Naive thymus-derived CD4-positive, alpha-beta T cell (primary cell): ENCODE measurements at regions not wholly inside any gene's neighbourhood (a gene's known extent, or its start where the extent isn't known, plus 50 kb on each side); places are given as distances from the start of the nearest gene placed in this dataset.

Source experiments
- ATAC-seq: fragments of 150-1000 bp; cut with Tn5 transposase; 2 replicates; pipeline ENCODE4 v1.10.0; 2021; ENCODE audit warnings: mild to moderate bottlenecking, moderate library complexity
- CTCF ChIA-PET: fragments of 350-600 bp; sonication (Branson Sonifier 250); formaldehyde crosslinking; loops from one replicate; lab custom pipeline; 2021; ENCODE audit warnings: antibody characterized with exemption; lab: Charles Lee
- POLR2A ChIA-PET: fragments of 350-600 bp; sonication (Branson Sonifier 250); formaldehyde crosslinking; loops from one replicate; lab custom pipeline; 2021; ENCODE audit warnings: antibody characterized with exemption, inconsistent platforms; lab: Charles Lee
- DNase-seq, 9 donors: peaks; one replicate each; pipeline versions ENCODE4 v3.0.0 to v3.0.0-alpha.2; 2020 to 2022; ENCODE audit warnings: mixed read lengths in 1 of 9
- H3K27ac ChIP-seq: one replicate; pipeline ENCODE4 v1.7.0; 2013; ENCODE audit warnings: mild to moderate bottlenecking, low read depth, low read length, moderate library complexity
- H3K27me3 ChIP-seq, 2 donors: one replicate each; pipeline ENCODE4 v1.7.0; 2013; ENCODE audit warnings: low read length in 2 of 2, mild to moderate bottlenecking in 2 of 2, moderate library complexity in 2 of 2; ENCODE audit not compliant: control insufficient read depth in 2 of 2, insufficient read depth in 2 of 2
- H3K36me3 ChIP-seq, 3 experiments: 1 replicate in 2 of 3; 2 replicates in 1 of 3; pipeline ENCODE4 v1.7.0; 2013; ENCODE audit warnings: low read length in 3 of 3, mild to moderate bottlenecking in 3 of 3, moderate library complexity in 1 of 3; ENCODE audit not compliant: insufficient read depth in 3 of 3, control insufficient read depth in 2 of 3
- H3K4me1 ChIP-seq, 2 donors: one replicate each; pipeline ENCODE4 v1.7.0; 2013; ENCODE audit warnings: low read length in 2 of 2, mild to moderate bottlenecking in 2 of 2, moderate library complexity in 1 of 2; ENCODE audit not compliant: control insufficient read depth in 2 of 2, insufficient read depth in 2 of 2
- H3K4me3 ChIP-seq: 2 replicates; pipeline ENCODE4 v1.7.0; 2013; ENCODE audit warnings: mild to moderate bottlenecking, low read length
- H3K9me3 ChIP-seq, 3 experiments: 1 replicate in 2 of 3; 2 replicates in 1 of 3; pipeline ENCODE4 v1.7.0; 2013; ENCODE audit warnings: low read length in 3 of 3; ENCODE audit not compliant: control insufficient read depth in 2 of 3
- H3K27ac Mint-ChIP-seq, 9 donors: one replicate each; pipeline ENCODE4 v1.8.0; 2020 to 2022; ENCODE audit warnings: mixed read lengths in 9 of 9, mild to moderate bottlenecking in 8 of 9, moderate library complexity in 5 of 9, inconsistent platforms in 2 of 9
- H3K27me3 Mint-ChIP-seq, 5 donors: one replicate each; pipeline ENCODE4 v1.8.0; 2021 to 2022; ENCODE audit warnings: mixed read lengths in 5 of 5, mild to moderate bottlenecking in 1 of 5
- H3K36me3 Mint-ChIP-seq, 5 donors: one replicate each; pipeline ENCODE4 v1.8.0; 2020 to 2022; ENCODE audit warnings: mixed read lengths in 5 of 5, mild to moderate bottlenecking in 3 of 5, inconsistent platforms in 1 of 5
- H3K4me1 Mint-ChIP-seq, 7 donors: one replicate each; pipeline ENCODE4 v1.8.0; 2020 to 2022; ENCODE audit warnings: mixed read lengths in 7 of 7, mild to moderate bottlenecking in 3 of 7, inconsistent platforms in 1 of 7
- H3K4me3 Mint-ChIP-seq, 10 donors: one replicate each; pipeline ENCODE4 v1.8.0; 2020 to 2022; ENCODE audit warnings: mild to moderate bottlenecking in 10 of 10, mixed read lengths in 10 of 10, moderate library complexity in 6 of 10, inconsistent platforms in 2 of 10
- H3K9me3 Mint-ChIP-seq, 11 donors: one replicate each; pipeline ENCODE4 v1.8.0; 2020 to 2022; ENCODE audit warnings: mixed read lengths in 11 of 11, mild to moderate bottlenecking in 4 of 11, inconsistent platforms in 1 of 11, moderate library complexity in 1 of 11
- intact Hi-C, 2 donors: fragments of 100-400 bp; cut with micrococcal nuclease; formaldehyde crosslinking; loops; one replicate each; pipeline ENCODE4 v1.15.1; 2023

DNA sequence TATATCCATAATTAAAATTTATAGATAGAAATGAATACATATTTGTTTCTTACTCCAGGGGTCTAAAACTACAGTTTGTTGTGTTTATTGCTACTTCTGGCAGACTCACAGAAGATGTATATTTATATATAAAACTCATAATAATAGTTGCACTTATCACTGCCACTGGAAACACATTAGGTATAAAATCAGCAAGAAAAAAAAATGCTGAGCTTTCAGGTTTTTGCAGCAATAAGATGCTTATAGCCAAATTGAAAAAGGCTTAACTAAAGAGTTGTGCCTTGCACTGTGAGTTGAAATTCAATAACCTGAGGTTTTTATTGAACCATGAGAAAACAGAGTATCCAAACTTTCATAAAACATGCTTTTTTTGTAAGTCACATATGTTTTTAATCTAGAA, 623.9 kb upstream of the CRIM1 start:
- Histone ChIP-seq H3K9me3 (no peaks in the 10 kb centered on the region), H3K27ac (no peak overlapping the region), H3K27me3 (no peaks in the 10 kb centered on the region), H3K4me1 (no peaks in the 10 kb centered on the region), H3K36me3 (no peaks in the 10 kb centered on the region), H3K4me3 (no peak overlapping the region)
- ChIA-PET CTCF (no interaction called here), POLR2A (no interaction called here)
- ATAC-seq (no peak), DNase-seq (no peak)
- intact Hi-C loops, result no loop called here
- Mint-ChIP-seq H3K4me1 (no peaks in the 10 kb centered on the region), H3K9me3 (peaks cover 0 to 7% (median 0%) of the 10 kb centered on the region in 11 donors), H3K4me3 (no peak overlapping the region), H3K36me3 (no peaks in the 10 kb centered on the region), H3K27ac (no peak overlapping the region), H3K27me3 (peaks cover 0 to 11% (median 0%) of the 10 kb centered on the region in 5 donors)

DNA sequence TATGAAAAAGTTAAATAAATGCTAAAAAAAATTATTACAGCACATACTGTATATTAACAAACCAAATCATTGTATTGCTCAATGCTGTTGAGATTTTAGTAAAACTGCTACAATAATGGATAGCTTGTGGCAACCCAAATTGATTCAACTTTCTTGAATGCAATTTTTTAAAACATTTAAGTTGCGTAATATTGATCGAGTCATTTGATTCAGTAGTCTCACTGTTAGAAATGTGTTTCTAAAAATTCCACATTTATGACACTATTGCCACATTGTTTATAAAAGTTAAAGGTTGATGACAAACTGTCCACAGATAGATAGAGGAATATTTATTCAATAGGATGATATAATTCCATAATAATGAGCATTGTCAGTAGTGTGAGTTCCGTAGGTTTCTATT, 640.7 kb upstream of the CRIM1 start:
- H3K4me1 ChIP-seq, result no peaks in the 10 kb centered on the region
- no peak overlapping the region for H3K4me3 ChIP-seq
- no peak for ATAC-seq
- ChIA-PET CTCF (no interaction called here), POLR2A (no interaction called here)
- no peaks in the 10 kb centered on the region for H3K36me3 ChIP-seq
- no peaks in the 10 kb centered on the region for H3K27me3 ChIP-seq
- Mint-ChIP-seq H3K27ac (no peak overlapping the region), H3K4me3 (no peak overlapping the region), H3K36me3 (no peaks in the 10 kb centered on the region), H3K4me1 (no peaks in the 10 kb centered on the region), H3K27me3 (peaks cover 0 to 11% (median 6%) of the 10 kb centered on the region in 5 donors), H3K9me3 (peaks cover 0 to 7% (median 0%) of the 10 kb centered on the region in 11 donors)
- intact Hi-C loops, result no loop called here
- no peak for DNase-seq
- no peaks in the 10 kb centered on the region for H3K9me3 ChIP-seq
- no peak overlapping the region for H3K27ac ChIP-seq

DNA sequence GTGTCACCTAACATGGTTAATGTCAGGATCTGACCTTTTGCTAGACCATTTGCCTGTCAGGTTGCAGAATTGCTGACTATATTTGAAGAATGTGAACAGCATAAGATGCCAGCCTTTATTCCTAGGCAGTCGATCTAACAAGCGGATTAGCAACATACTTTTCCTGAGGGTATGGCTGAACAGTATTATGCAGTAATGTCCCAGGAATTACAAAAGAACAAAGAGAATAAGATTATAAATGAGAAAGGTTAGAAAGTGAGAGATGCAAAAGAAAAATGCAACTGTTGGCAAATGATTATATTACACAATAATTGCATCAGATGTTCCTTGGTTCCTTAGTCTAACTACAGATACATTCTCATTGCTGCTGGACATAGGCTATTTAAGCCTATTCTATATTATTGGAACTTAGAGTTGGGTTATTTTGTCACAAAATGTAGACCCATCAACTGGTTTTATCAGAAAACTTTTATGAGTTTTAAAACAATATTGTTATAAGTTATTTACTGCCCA, 647.1 kb upstream of the CRIM1 start:
- ChIA-PET POLR2A (no interaction called here), CTCF (no interaction called here)
- no peak overlapping the region for H3K27ac ChIP-seq
- Mint-ChIP-seq H3K9me3 (no peaks in the 10 kb centered on the region), H3K36me3 (no peaks in the 10 kb centered on the region), H3K4me1 (no peaks in the 10 kb centered on the region), H3K27me3 (peaks cover 0 to 7% (median 0%) of the 10 kb centered on the region in 5 donors), H3K4me3 (no peak overlapping the region), H3K27ac (no peak overlapping the region)
- no peaks in the 10 kb centered on the region for H3K36me3 ChIP-seq
- H3K4me3 ChIP-seq, result no peak overlapping the region
- H3K27me3 ChIP-seq, result no peaks in the 10 kb centered on the region
- DNase-seq (no peak), ATAC-seq (no peak)
- H3K4me1 ChIP-seq, result no peaks in the 10 kb centered on the region
- no peaks in the 10 kb centered on the region for H3K9me3 ChIP-seq
- intact Hi-C loops, result no loop called here

DNA sequence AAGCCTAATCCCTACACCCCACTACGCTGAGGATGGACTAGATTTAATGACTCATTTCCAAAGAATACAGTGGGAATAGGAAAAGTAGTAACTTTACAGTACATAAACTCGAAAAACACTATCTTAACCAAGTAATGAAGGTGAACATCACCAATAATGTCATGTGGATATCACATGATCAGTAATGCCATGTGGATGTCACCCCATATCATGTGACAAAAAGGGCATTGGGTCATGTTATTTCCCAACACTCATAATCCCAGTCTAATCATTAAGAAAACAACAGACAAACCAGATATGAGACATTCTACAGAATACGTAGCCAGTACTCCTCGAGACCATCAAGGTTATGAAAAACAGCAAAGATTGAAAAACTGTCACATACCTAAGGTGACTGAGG, 667.3 kb upstream of the CRIM1 start:
- intact Hi-C loops, result no loop called here
- DNase-seq, result no peak
- CTCF ChIA-PET, result no interaction called here
- Histone ChIP-seq H3K36me3 (no peaks in the 10 kb centered on the region), H3K27me3 (no peaks in the 10 kb centered on the region), H3K4me1 (no peaks in the 10 kb centered on the region), H3K27ac (no peak overlapping the region), H3K9me3 (no peaks in the 10 kb centered on the region), H3K4me3 (no peak overlapping the region)
- H3K36me3 Mint-ChIP-seq, result no peaks in the 10 kb centered on the region
- H3K4me1 Mint-ChIP-seq, result peaks cover 0 to 3% (median 0%) of the 10 kb centered on the region in 7 donors
- H3K27me3 Mint-ChIP-seq, result no peaks in the 10 kb centered on the region
- H3K27ac Mint-ChIP-seq, result no peak overlapping the region
- no peak overlapping the region for H3K4me3 Mint-ChIP-seq
- no peak for ATAC-seq
- POLR2A ChIA-PET, result no interaction called here
- H3K9me3 Mint-ChIP-seq, result peaks cover 0 to 3% (median 0%) of the 10 kb centered on the region in 11 donors

DNA sequence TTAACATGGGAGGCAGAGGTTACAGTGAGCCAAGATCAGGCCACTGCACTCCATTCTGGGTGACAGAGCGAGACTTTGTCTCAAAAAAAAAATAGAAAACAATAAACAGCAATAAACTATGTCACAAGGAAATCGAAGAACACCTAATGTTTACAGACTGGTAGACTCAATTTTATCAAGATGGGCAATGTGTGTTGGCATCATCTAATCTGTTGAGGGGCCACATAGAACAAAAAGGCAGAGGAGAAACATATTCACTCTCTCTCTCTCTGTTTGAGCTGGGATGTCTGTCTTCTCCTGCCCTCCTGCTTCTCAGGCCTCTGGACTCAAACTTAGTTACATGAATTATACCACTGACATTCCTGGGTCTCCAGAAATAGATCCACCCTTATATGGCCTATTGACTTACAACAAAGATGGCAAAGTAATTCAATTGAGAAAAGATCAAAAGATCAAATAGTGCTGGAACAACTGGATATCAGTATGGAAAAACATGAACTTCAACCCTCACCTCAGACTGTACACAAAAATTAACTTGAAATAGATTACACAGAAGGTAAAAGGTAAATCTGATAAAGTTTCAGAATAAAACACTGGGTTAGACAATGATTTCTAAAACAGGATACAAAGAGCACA, 703.8 kb upstream of the CRIM1 start:
- ChIA-PET CTCF (no interaction called here), POLR2A (no interaction called here)
- Mint-ChIP-seq H3K36me3 (no peaks in the 10 kb centered on the region), H3K27me3 (no peaks in the 10 kb centered on the region), H3K4me3 (no peak overlapping the region), H3K4me1 (no peaks in the 10 kb centered on the region), H3K9me3 (peaks cover 0 to 5% (median 0%) of the 10 kb centered on the region in 11 donors), H3K27ac (no peak overlapping the region)
- ATAC-seq (no peak), DNase-seq (no peak)
- intact Hi-C loops, result no loop called here
- H3K4me1 ChIP-seq, result no peaks in the 10 kb centered on the region
- H3K27me3 ChIP-seq, result no peaks in the 10 kb centered on the region
- H3K9me3 ChIP-seq, result no peaks in the 10 kb centered on the region
- no peaks in the 10 kb centered on the region for H3K36me3 ChIP-seq
- no peak overlapping the region for H3K27ac ChIP-seq
- H3K4me3 ChIP-seq, result no peak overlapping the region

DNA sequence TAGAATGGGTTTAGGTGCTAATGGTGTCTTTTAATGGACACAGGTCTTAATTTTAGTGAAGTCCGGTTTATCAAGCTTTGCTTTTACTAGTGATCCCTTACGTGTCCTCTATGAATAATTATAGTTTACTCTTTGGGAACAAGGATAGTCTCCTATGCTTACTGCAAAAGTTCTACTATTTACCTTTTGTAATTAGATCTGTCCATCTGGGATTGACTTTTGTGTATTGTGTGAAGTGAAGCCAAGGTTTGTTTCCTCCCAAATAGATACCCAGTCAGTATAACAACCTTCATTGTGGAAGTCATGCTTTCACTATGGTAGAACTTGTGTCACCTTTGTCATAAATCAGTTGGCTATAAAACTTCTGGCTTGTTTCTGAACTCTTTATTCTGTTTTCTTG, 740.9 kb upstream of the CRIM1 start:
- H3K36me3 ChIP-seq, result no peaks in the 10 kb centered on the region
- intact Hi-C loops, result no loop called here

DNA sequence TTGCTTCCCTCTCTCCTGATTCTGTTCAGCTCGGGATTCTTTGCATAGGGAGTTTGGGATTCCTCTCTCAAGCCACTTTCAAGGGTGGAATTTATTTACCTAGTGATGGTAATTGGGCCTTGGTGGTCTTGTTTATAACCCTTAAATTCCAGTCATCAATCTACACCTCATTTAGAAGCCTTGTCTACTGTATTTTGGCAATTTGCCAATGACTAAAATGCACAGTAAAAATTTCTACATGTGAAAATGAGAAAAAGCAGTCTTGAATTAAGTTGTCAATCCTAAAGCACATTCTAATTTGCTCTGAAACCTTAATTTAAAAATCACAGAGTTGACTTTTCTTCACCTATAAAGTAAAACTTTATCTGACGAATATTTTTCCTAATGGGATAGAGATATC, 749.2 kb upstream of the CRIM1 start:
- H3K4me3 ChIP-seq, result no peak overlapping the region
- Mint-ChIP-seq H3K27ac (no peak overlapping the region), H3K9me3 (peaks cover 0 to 5% (median 2%) of the 10 kb centered on the region in 11 donors), H3K4me3 (no peak overlapping the region), H3K27me3 (no peaks in the 10 kb centered on the region), H3K36me3 (no peaks in the 10 kb centered on the region), H3K4me1 (no peaks in the 10 kb centered on the region)
- ATAC-seq, result no peak
- H3K27me3 ChIP-seq, result no peaks in the 10 kb centered on the region
- H3K27ac ChIP-seq, result no peak overlapping the region
- ChIA-PET CTCF (no interaction called here), POLR2A (no interaction called here)
- intact Hi-C loops, result no loop called here
- no peaks in the 10 kb centered on the region for H3K36me3 ChIP-seq
- no peaks in the 10 kb centered on the region for H3K9me3 ChIP-seq
- no peak for DNase-seq
- H3K4me1 ChIP-seq, result no peaks in the 10 kb centered on the region

More for the DNA sequence above, 740.9 kb upstream of the CRIM1 start:
- Histone ChIP-seq H3K9me3 (no peaks in the 10 kb centered on the region), H3K4me3 (no peak overlapping the region), H3K4me1 (no peaks in the 10 kb centered on the region), H3K27me3 (no peaks in the 10 kb centered on the region), H3K27ac (no peak overlapping the region)
- POLR2A ChIA-PET, result no interaction called here
- DNase-seq, result no peak
- CTCF ChIA-PET, result no interaction called here
- no peak for ATAC-seq
- Mint-ChIP-seq H3K4me1 (no peaks in the 10 kb centered on the region), H3K4me3 (no peak overlapping the region), H3K9me3 (peaks cover 0 to 4% (median 0%) of the 10 kb centered on the region in 11 donors), H3K36me3 (no peaks in the 10 kb centered on the region), H3K27me3 (peaks cover 0 to 1% (median 0%) of the 10 kb centered on the region in 5 donors), H3K27ac (no peak overlapping the region)
